ACC112 (cell line): ENCODE measurements at regions not wholly inside any gene's neighbourhood (a gene's known extent, or its start where the extent isn't known, plus 50 kb on each side); places are given as distances from the start of the nearest gene placed in this dataset.
"Not testable (repeated sequence)": the region's sequence is repeated elsewhere in the genome, so short reads cannot be mapped to it uniquely, and the experiment has no call there.

Experiments used
- H2AFZ ChIP-seq: fragments of 200-600 bp; sonication (generic); one replicate; pipeline ENCODE4 v1.6.0; 2017; ENCODE audit warnings: antibody characterized with exemption, low read length; ENCODE audit not compliant: unreplicated experiment
- H3K27ac ChIP-seq: fragments of 200-600 bp; sonication (generic); 2 replicates; pipeline ENCODE4 v1.5.1; 2014; ENCODE audit warnings: low read depth, mild to moderate bottlenecking, antibody characterized with exemption, low read length, moderate library complexity
- H3K27me3 ChIP-seq: fragments of 200-600 bp; sonication (generic); 2 replicates; pipeline ENCODE4 v1.6.1; 2014; ENCODE audit warnings: mild to moderate bottlenecking, antibody characterized with exemption, low read length, moderate library complexity, mixed read lengths; ENCODE audit not compliant: insufficient read depth
- H3K36me3 ChIP-seq: fragments of 200-600 bp; sonication (generic); 2 replicates; pipeline ENCODE4 v1.6.1; 2016; ENCODE audit warnings: mild to moderate bottlenecking, antibody characterized with exemption, low read length, moderate library complexity, mixed read lengths; ENCODE audit not compliant: insufficient read depth
- H3K4me1 ChIP-seq: fragments of 200-600 bp; sonication (generic); one replicate; pipeline ENCODE4 v1.6.1; 2016; ENCODE audit warnings: low read length, mixed read lengths; ENCODE audit not compliant: insufficient read depth, unreplicated experiment, control insufficient read depth
- H3K4me3 ChIP-seq: fragments of 200-600 bp; sonication (generic); 2 replicates; pipeline ENCODE4 v1.5.1; 2014; ENCODE audit warnings: mild to moderate bottlenecking, low read depth, low read length
- H3K79me2 ChIP-seq: fragments of 200-600 bp; sonication (generic); one replicate; pipeline ENCODE4 v1.6.0; 2016; ENCODE audit warnings: low read length; ENCODE audit not compliant: control insufficient read depth, unreplicated experiment, insufficient read depth

DNA sequence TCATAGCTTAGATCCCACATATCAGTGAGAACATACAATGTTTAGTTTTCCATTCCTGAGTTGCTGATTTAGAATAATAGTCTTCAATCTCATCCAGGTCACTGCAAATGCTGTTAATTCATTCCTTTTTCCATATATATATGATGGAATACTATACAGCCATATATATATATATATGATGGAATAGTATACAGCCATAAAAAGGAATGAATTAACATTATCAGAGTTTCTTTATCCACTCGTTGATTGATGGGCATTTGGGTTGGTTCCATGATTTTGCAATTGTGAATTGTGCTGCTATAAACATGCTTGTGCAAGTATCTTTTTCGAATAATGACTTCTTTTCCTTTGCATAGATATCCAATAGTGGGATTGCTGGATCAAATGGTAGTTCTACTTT, 273.9 kb upstream of the KLF4 start:
- not testable (repeated sequence) for H3K36me3 ChIP-seq, H3K27me3 ChIP-seq, H3K4me1 ChIP-seq, H2AFZ ChIP-seq, H3K27ac ChIP-seq, H3K4me3 ChIP-seq, H3K79me2 ChIP-seq

DNA sequence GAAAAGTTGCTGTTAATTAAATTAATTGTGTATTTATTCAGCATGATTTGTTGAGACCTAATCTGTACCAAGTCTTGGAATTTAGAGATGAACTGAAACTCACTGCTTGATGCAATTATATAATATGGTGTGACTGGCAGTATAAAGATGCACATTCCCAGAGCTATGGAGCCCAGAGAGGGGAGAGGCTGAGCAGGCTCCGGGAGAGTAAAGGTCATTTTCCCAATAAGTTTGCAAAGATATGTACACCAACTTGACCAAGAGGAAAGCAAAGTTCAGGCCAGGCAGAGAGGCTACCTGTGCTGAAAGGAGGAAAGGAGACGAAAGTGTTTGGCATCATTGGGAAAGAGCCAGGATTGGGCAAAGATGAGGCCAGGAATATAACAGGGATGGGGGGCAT, 271.7 kb upstream of the KLF4 start:
- H3K36me3 ChIP-seq: no peaks in the 10 kb centered on the region
- no peak overlapping the region for H3K4me3 ChIP-seq
- no peak overlapping the region for H2AFZ ChIP-seq
- no peaks in the 10 kb centered on the region for H3K4me1 ChIP-seq
- H3K79me2 ChIP-seq: no peaks in the 10 kb centered on the region
- no peak overlapping the region for H3K27ac ChIP-seq
- no peaks in the 10 kb centered on the region for H3K27me3 ChIP-seq

DNA sequence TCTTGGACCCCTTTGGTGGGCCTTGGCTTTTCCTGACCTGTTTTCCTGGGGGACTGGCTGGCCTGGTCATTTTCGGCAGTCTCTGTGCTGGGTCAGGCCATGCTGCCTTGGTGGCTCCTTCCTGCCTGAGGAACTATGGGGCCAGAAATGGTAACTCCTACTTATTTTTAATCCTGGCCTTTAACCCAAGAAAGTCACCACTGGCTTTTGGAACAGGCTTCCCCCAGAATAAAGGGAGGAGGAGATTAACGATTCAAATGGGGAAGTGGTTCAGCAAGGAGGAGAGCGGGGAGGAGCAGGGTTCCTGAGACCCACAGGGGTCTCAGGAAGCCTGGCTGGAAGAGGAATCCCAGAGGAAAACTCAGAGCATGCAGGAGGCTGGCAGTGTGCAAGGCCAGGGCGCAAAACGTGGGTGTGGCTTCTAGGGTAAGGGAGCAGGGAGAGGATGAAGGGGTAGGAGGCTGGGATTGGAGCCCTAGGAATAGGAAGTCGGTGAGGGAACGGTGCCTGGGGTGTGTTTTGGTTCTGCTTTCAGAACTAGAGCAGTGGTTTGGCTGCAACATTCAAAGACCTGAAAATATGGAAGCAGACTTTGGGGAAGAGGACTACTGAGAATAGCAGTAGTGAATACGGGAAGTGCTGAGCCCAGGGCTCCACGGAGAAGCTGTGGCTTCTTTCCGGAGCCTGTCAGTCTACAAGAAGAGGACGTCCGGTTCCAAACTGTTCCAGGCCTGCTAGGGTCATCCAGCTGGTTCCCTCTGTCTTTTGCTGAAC, 271.1 kb upstream of the KLF4 start:
- H3K79me2 ChIP-seq: no peaks in the 10 kb centered on the region
- no peak overlapping the region for H3K27ac ChIP-seq
- H3K36me3 ChIP-seq: no peaks in the 10 kb centered on the region
- no peaks in the 10 kb centered on the region for H3K27me3 ChIP-seq
- H3K4me3 ChIP-seq: no peak overlapping the region
- no peak overlapping the region for H2AFZ ChIP-seq
- H3K4me1 ChIP-seq: peaks cover 4% of the 10 kb centered on the region

DNA sequence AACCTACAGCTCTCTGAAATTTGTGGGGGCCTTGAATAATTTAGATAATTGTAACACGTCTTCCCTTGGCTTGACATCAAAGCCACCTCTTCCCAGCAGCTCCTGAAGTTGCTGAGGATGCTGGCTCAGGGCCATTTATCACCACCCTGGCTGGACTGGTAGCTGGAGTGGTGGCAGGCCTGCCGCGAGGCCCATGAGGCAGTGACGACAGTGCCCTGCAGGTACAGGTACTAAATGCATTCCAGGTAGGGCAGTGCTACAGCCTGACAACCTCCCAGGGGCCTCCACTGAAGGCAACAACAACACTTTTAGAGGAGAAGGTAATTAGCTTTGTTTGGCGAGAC, 270.2 kb upstream of the KLF4 start:
- no peak overlapping the region for H2AFZ ChIP-seq
- H3K36me3 ChIP-seq: no peaks in the 10 kb centered on the region
- H3K27ac ChIP-seq: no peak overlapping the region
- peaks cover 12% of the 10 kb centered on the region for H3K4me1 ChIP-seq
- H3K4me3 ChIP-seq: no peak overlapping the region
- H3K27me3 ChIP-seq: no peaks in the 10 kb centered on the region
- no peaks in the 10 kb centered on the region for H3K79me2 ChIP-seq

DNA sequence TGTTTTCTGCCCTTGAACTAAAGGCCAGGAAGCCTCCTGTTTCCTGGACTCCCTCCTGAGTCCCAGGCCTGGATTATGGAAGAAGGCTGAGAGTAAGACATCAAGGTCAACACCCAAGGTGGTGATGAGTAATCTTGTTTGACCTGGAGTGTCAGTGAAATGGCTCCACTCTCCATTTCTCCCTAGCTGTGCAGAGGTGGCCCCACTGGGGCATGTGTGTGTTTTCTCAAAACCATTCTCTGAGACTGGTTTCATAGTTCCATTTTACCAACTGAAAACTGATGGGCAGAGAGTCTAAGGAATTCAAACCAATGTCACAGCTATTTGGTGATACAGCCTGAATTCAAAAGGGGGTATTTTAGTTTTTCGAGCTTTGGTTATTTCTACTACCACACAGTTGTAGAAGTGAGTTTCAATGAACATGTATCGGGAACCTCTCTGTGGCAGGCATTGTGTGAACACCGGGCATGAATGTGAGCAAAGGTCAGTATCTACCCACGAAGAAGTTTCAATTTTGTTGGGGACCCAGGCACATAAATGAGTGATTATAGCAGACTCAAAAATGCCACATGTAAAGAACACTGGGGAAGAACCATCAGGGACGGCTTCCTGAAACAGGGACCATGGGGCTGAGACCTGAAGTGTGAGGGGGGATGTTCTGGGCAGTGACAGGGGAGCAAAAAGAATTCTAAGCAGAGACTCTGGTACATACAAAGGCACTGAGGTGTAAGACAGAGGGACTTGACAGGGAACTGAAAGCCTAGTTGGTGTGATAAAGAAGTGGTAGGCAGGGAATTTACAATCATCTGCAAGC, 269.6 kb upstream of the KLF4 start:
- Histone ChIP-seq H3K4me1 (peaks cover 14% of the 10 kb centered on the region), H3K79me2 (no peaks in the 10 kb centered on the region), H3K27ac (no peak overlapping the region), H2AFZ (no peak overlapping the region), H3K4me3 (no peak overlapping the region), H3K36me3 (no peaks in the 10 kb centered on the region), H3K27me3 (no peaks in the 10 kb centered on the region)

DNA sequence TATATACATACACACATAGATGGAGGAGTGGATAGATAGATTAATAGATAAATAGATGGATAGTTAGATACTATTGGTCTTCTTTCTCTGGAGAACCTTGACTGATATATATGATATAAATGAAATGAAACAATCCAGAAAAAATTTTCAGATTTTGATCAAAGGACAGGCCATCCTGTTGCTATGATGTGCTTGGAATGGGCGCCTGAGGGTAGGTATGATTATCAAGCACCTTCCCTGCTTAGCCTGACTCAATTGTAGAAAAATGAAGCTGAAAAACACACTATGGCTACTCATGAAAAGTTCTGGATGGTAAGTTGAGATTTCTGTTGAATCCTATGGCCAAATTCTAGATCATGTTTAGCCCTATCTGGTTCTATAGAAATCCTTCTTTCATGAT, 266.5 kb upstream of the KLF4 start:
- Histone ChIP-seq H3K79me2 (no peaks in the 10 kb centered on the region), H3K4me1 (peaks cover 31% of the 10 kb centered on the region), H3K4me3 (no peak overlapping the region), H3K27ac (peak overlapping the region; percentile 81), H2AFZ (no peak overlapping the region), H3K36me3 (no peaks in the 10 kb centered on the region), H3K27me3 (no peaks in the 10 kb centered on the region)

DNA sequence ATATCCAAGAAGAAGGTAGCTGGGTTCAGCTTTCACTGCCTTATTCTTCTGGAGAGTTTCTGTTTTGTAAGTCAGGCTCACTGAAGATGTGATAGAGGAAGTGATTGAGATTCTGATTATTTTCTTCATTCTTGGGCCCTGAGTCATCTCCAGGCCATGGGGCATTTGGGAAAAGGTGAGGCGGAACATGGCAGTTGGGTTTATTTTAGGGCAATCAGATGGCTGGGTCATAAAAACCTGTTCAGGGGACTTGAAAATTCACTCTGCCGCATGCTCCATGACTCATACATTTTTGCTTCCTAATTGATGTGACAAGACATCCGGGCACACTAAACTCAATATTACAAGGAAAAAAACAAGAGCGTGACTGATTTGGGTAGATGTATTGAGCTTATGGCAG, 265.7 kb upstream of the KLF4 start:
- Histone ChIP-seq H3K27ac (peak overlapping the region; percentile 81), H2AFZ (no peak overlapping the region), H3K36me3 (no peaks in the 10 kb centered on the region), H3K27me3 (no peaks in the 10 kb centered on the region), H3K4me1 (peaks cover 36% of the 10 kb centered on the region), H3K4me3 (no peak overlapping the region; the same call in 1 of the 2 replicates), H3K79me2 (no peaks in the 10 kb centered on the region)

DNA sequence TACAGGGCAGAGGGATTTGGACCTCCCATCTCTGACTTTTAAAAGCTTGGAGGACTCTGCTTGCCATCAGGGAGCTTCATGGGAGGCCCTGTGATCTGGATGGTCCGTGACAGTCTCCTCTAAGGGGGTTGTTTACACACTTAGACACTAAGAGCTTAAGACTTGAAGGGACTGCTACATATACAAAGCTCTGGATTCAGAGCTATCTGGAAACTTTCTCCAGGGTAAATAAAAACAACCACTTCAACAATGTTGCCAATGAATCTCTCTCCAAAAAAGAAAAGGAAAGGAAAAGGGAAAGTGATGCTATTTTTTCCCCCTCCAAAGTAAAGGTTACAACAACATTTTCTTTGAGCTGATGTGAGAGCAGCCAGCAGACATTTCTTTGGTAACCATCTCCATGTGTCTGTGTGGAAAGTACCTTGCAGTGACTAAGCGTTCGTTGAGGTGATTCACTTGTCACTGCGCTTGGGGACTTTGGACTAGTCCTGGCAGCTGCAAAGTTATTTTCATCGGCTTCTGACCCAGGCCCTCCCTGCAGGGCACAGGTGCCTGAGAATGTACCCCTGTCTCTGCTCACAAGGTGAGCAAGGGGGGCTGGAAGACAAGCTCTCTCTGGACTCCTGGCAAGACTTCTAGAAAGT, 262.1 kb upstream of the KLF4 start:
- Histone ChIP-seq H2AFZ (no peak overlapping the region), H3K36me3 (no peaks in the 10 kb centered on the region), H3K4me1 (peaks cover 50% of the 10 kb centered on the region), H3K4me3 (peak overlapping the region; percentile 15; the same call in 1 of the 2 replicates), H3K27me3 (no peaks in the 10 kb centered on the region), H3K79me2 (no peaks in the 10 kb centered on the region), H3K27ac (peak overlapping the region; percentile 97)

DNA sequence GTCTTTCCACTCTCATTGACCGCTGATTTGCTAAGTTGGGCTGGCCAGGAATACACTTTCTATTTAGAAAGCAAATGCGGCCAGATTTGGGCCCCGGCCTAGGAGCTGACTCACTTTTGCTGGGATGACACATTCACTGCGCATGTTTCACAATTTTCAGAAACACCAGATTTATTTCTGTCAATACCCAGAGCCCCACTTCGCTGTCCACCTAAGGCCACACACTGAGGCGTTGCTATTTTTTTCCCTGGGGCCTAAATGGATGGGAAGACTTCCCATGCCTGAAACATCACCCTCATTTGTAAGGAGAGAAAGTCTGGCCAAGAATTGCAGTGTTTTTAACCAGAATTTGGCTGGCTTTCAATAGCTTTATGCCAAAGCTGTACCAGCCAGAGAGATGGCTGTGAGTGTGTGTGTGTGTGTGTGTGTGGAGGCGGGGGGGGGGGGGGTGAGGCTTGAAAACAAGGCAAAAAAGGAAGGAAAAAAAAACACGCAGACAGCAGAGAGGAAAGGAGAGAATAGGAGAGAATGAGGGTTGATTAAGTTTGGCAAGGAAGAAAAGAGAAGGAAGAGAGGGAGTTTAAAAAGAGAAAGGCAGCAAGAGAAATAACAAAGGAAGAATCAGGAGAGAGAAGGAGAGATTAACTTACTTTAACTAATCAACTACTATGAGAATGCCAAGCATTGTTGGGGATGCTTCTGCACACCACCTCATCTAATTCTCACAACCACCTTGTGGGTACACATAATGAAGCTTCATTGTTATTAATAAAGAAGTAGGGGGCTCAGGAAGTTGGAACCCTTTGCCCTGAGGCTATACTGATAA, 261.4 kb upstream of the KLF4 start:
- peaks cover 50% of the 10 kb centered on the region for H3K4me1 ChIP-seq
- peak overlapping the region; percentile 97 for H3K27ac ChIP-seq
- no peaks in the 10 kb centered on the region for H3K36me3 ChIP-seq
- H3K79me2 ChIP-seq: no peaks in the 10 kb centered on the region
- H3K27me3 ChIP-seq: no peaks in the 10 kb centered on the region
- H2AFZ ChIP-seq: no peak overlapping the region
- H3K4me3 ChIP-seq: peak overlapping the region; percentile 15; the same call in 1 of the 2 replicates

DNA sequence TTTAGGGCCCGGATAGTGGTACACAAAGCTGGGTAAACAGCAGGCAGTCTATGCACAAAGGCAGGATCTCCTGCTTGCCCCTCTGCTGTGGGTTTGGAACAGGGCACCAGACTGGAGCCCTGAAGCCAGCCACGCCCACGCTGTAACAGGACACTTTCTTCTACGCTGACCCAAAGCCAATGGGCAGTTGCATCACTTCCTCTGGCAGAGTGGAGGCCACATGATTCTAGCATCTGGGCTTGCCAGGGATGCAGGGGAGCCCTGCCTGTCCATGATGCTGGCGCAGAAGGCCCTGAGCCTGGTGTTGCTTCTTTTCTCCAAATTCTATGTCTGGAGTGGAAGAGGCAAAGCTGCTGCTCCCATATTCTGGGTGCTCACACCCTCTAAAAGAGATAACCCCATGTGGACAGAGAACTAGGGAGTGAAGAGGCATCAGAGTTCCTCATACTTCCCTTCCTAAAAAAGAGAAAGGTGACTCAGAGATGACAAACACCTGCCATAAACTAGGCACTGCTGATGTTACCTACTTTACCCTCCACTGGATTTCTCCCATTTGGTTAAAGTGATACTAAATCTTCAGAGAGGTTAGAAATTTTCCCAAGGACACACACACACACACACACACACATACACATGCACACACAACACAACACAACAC, 260.3 kb upstream of the KLF4 start:
- no peaks in the 10 kb centered on the region for H3K79me2 ChIP-seq
- no peaks in the 10 kb centered on the region for H3K27me3 ChIP-seq
- peak overlapping the region; percentile 97 for H3K27ac ChIP-seq
- H3K36me3 ChIP-seq: no peaks in the 10 kb centered on the region
- peak overlapping the region; percentile 30 for H3K4me3 ChIP-seq
- H3K4me1 ChIP-seq: peaks cover 39% of the 10 kb centered on the region
- no peak overlapping the region for H2AFZ ChIP-seq
